PC-3 (cell line): ENCODE measurements at regions not wholly inside any gene's neighbourhood (a gene's known extent, or its start where the extent isn't known, plus 50 kb on each side); places are given as distances from the start of the nearest gene placed in this dataset.

Experiments used
- ATAC-seq: fragments of 200-7000 bp; cut with Tn5 transposase; 2 replicates; pipeline ENCODE4 v1.9.1; 2020; ENCODE audit warnings: mild to moderate bottlenecking, moderate library complexity
- BruUV-seq: library from RNA; stranded (reverse); fragments of 400-500 nt; replicated peaks from 2 replicates; lab custom pipeline; 2021; lab: Mats Ljungman, UMichigan
- CTCF ChIA-PET: fragments of 300-600 bp; sonication (Branson Sonifier 250); formaldehyde crosslinking; loops from one replicate; lab custom pipeline; 2022; ENCODE audit warnings: antibody characterized with exemption; lab: Charles Lee
- POLR2A ChIA-PET: fragments of 300-600 bp; sonication (Branson Sonifier 250); formaldehyde crosslinking; loops from one replicate; lab custom pipeline; 2022; ENCODE audit warnings: antibody characterized with exemption; ENCODE audit not compliant: unreplicated experiment; lab: Charles Lee
- DNase-seq: peaks from one replicate; pipeline ENCODE4 v3.0.0-alpha.2; 2015
- H2AFZ ChIP-seq: fragments of 300-600 bp; sonication (generic); 2 replicates; pipeline ENCODE4 v1.6.0; 2016; ENCODE audit warnings: antibody characterized with exemption, low read length
- H3F3A ChIP-seq: fragments of 300-600 bp; sonication (generic); one replicate; pipeline ENCODE4 v1.6.0; 2017; ENCODE audit warnings: antibody characterized with exemption, low read length, control low read depth, mild to moderate bottlenecking; ENCODE audit not compliant: unreplicated experiment
- H3K27ac ChIP-seq: fragments of 300-600 bp; sonication (generic); 2 replicates; pipeline ENCODE4 v1.5.1; 2016; ENCODE audit warnings: mild to moderate bottlenecking, low read length
- H3K27me3 ChIP-seq: fragments of 300-600 bp; sonication (generic); 2 replicates; pipeline ENCODE4 v1.6.1; 2016; ENCODE audit warnings: low read length, mixed read lengths
- H3K36me3 ChIP-seq: fragments of 300-600 bp; sonication (generic); 2 replicates; pipeline ENCODE4 v1.6.1; 2016; ENCODE audit warnings: low read depth, mixed run types, low read length, mixed read lengths
- H3K4me1 ChIP-seq: fragments of 300-600 bp; sonication (generic); 2 replicates; pipeline ENCODE4 v1.5.1; 2016; ENCODE audit warnings: low read length; ENCODE audit not compliant: insufficient read depth
- H3K4me2 ChIP-seq: fragments of 300-600 bp; sonication (generic); 2 replicates; pipeline ENCODE4 v1.6.0; 2016; ENCODE audit warnings: low read length
- H3K4me3 ChIP-seq: fragments of 300-600 bp; sonication (generic); 2 replicates; pipeline ENCODE4 v1.5.1; 2016; ENCODE audit warnings: mild to moderate bottlenecking, low read length, mixed read lengths
- H3K79me2 ChIP-seq: fragments of 300-600 bp; sonication (generic); 2 replicates; pipeline ENCODE4 v1.6.1; 2017; ENCODE audit warnings: low read length, mixed read lengths
- H3K9ac ChIP-seq: fragments of 300-600 bp; sonication (generic); 2 replicates; pipeline ENCODE4 v1.6.0; 2016; ENCODE audit warnings: mild to moderate bottlenecking, low read length
- H3K9me2 ChIP-seq: fragments of 300-600 bp; sonication (generic); replicated peaks from 2 replicates; pipeline ENCODE4 v1.6.1; 2016; ENCODE audit warnings: mixed run types, low read length, mixed read lengths
- H3K9me3 ChIP-seq: fragments of 300-600 bp; sonication (generic); 2 replicates; pipeline ENCODE4 v1.6.1; 2016; ENCODE audit warnings: low read length, mixed read lengths
- H4K20me1 ChIP-seq: fragments of 300-600 bp; sonication (generic); 2 replicates; pipeline ENCODE4 v1.6.1; 2016; ENCODE audit warnings: low read length, mixed read lengths
- CTCF ChIP-seq: fragments of 300-600 bp; sonication (generic); conservative IDR thresholded peaks from 2 replicates; pipeline ENCODE4 v1.5.1; 2017; ENCODE audit warnings: antibody characterized with exemption, low read depth, mild to moderate bottlenecking, low read length
- EZH2 ChIP-seq: fragments of 300-600 bp; sonication (generic); IDR thresholded peaks from one replicate; pipeline ENCODE4 v1.6.1; 2017; ENCODE audit warnings: antibody characterized with exemption, mild to moderate bottlenecking, low read length; ENCODE audit not compliant: unreplicated experiment
- EZH2phosphoT487 ChIP-seq: fragments of 300-600 bp; sonication (generic); IDR thresholded peaks from 2 replicates; pipeline ENCODE4 v1.6.1; 2018; ENCODE audit warnings: mild to moderate bottlenecking, antibody characterized with exemption, low read length, borderline replicate concordance
- intact Hi-C: fragments of 100-400 bp; cut with micrococcal nuclease; formaldehyde crosslinking; loops from 2 replicates; pipeline ENCODE4 v1.9.0; 2023

- Histone ChIP-seq H3F3A (no peaks in the 10 kb centered on the region), H3K79me2 (no peaks in the 10 kb centered on the region), H4K20me1 (no peaks in the 10 kb centered on the region), H3K36me3 (no peaks in the 10 kb centered on the region), H3K9ac (no peak overlapping the region), H3K4me2 (no peak overlapping the region), H3K27ac (no peak overlapping the region), H3K4me3 (no peak overlapping the region), H3K9me3 (0 out of 2 replicates have a peak, but pooled peaks cover 5% of the 10 kb centered on the region), H3K27me3 (no peaks in the 10 kb centered on the region), H2AFZ (no peak overlapping the region), H3K4me1 (no peaks in the 10 kb centered on the region), H3K9me2 (no peaks in the 10 kb centered on the region)
- ChIA-PET POLR2A (no interaction called here), CTCF (no interaction called here)
- ATAC-seq (no peak), DNase-seq (no peak)
- no peak for TF ChIP-seq EZH2
- TF ChIP-seq CTCF, result no peak
- TF ChIP-seq EZH2phosphoT487, result no peak
- no TSS peak for BruUV-seq
- intact Hi-C loops, result no loop called here
These were observed 174.4 kb downstream of the SI start for GRCh38 chr3:164903820-164904451.

GRCh38 chr3:164897342-164897741 is 181.0 kb downstream of the SI start:
- ATAC-seq (no peak), DNase-seq (no peak)
- H4K20me1 ChIP-seq, result no peaks in the 10 kb centered on the region
- intact Hi-C loops, result no loop called here
- BruUV-seq, result no TSS peak
- no peak overlapping the region for H3K4me2 ChIP-seq
- no peaks in the 10 kb centered on the region for H3K36me3 ChIP-seq
- H3K9ac ChIP-seq, result no peak overlapping the region
- H3K4me3 ChIP-seq, result no peak overlapping the region
- ChIA-PET POLR2A (no interaction called here), CTCF (no interaction called here)
- no peaks in the 10 kb centered on the region for H3K79me2 ChIP-seq
- TF ChIP-seq CTCF, result no peak
- TF ChIP-seq EZH2phosphoT487, result no peak
- TF ChIP-seq EZH2, result no peak
- H3K9me3 ChIP-seq, result no peaks in the 10 kb centered on the region
- H2AFZ ChIP-seq, result no peak overlapping the region
- no peaks in the 10 kb centered on the region for H3K27me3 ChIP-seq
- no peaks in the 10 kb centered on the region for H3K4me1 ChIP-seq
- H3K9me2 ChIP-seq, result no peaks in the 10 kb centered on the region
- no peak overlapping the region for H3K27ac ChIP-seq
- no peaks in the 10 kb centered on the region for H3F3A ChIP-seq

GRCh38 chr3:164890061-164890460 is 188.2 kb downstream of the SI start:
- TF ChIP-seq EZH2phosphoT487, result no peak
- intact Hi-C loops, result no loop called here
- H3K9ac ChIP-seq, result no peak overlapping the region
- no peaks in the 10 kb centered on the region for H3K9me2 ChIP-seq
- H3K4me3 ChIP-seq, result no peak overlapping the region
- POLR2A ChIA-PET, result no interaction called here
- peaks cover 13% of the 10 kb centered on the region; the same call in 1 of the 2 replicates for H3K9me3 ChIP-seq
- H3K4me1 ChIP-seq, result no peaks in the 10 kb centered on the region
- H3K79me2 ChIP-seq, result no peaks in the 10 kb centered on the region
- no peak for DNase-seq
- CTCF ChIA-PET, result no interaction called here
- H3K27ac ChIP-seq, result no peak overlapping the region
- no peak overlapping the region for H3K4me2 ChIP-seq
- H2AFZ ChIP-seq, result no peak overlapping the region
- no peaks in the 10 kb centered on the region for H3F3A ChIP-seq
- no peaks in the 10 kb centered on the region for H4K20me1 ChIP-seq
- no peaks in the 10 kb centered on the region for H3K36me3 ChIP-seq
- no peaks in the 10 kb centered on the region for H3K27me3 ChIP-seq
- no TSS peak for BruUV-seq
- no peak for ATAC-seq
